HL-60 (cell line): ENCODE measurements at regions not wholly inside any gene's neighbourhood (a gene's known extent, or its start where the extent isn't known, plus 50 kb on each side); places are given as distances from the start of the nearest gene placed in this dataset.

ENCODE experiments used
- CTCF ChIP-seq: IDR thresholded peaks from one replicate; pipeline ENCODE4 v1.5.1; 2011; ENCODE audit warnings: low read length, control low read depth, inconsistent platforms; ENCODE audit not compliant: insufficient read depth
- POLR2AphosphoS5 ChIP-seq: IDR thresholded peaks from 2 replicates; pipeline ENCODE4 v1.6.1; 2012; ENCODE audit warnings: low read depth
- REST ChIP-seq: IDR thresholded peaks from 2 replicates; pipeline ENCODE4 v1.6.1; 2012; ENCODE audit warnings: low read depth; ENCODE audit not compliant: insufficient replicate concordance

- TF ChIP-seq CTCF (no peak), POLR2AphosphoS5 (no peak), REST (no peak)
These were observed 560.8 kb upstream of the JAG1 start for GRCh38 chr20:11234608-11235007.
